ENCODE measurements at regions not wholly inside any gene's neighbourhood (a gene's known extent, or its start where the extent isn't known, plus 50 kb on each side); places are given as distances from the start of the nearest gene placed in this dataset.

DNA sequence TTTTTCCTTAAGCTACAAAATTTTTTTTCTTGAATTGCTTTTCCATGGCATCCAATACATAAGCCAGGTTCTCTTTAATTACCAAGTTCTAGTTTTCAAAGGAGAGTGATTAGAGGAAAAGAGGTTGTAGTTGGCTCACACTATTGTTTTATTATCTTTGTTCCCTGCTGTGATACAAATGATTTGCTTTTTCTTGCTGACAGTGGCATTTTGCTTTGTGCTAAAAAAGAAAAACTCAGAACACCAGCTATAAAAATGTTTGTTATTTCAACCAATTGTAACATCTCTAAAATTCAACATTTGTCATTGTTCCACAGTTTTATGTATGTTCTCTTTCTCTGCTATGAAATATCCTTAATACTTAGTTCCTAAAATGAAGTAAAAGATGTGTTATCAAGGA lies 1817.2 kb downstream of the STIM2 start:
- H3K4me3 ChIP-seq (ENCODE audit: low read length), result no peak overlapping the region
- no peak for DNase-seq (ENCODE audit: low read depth, low spot score)

DNA sequence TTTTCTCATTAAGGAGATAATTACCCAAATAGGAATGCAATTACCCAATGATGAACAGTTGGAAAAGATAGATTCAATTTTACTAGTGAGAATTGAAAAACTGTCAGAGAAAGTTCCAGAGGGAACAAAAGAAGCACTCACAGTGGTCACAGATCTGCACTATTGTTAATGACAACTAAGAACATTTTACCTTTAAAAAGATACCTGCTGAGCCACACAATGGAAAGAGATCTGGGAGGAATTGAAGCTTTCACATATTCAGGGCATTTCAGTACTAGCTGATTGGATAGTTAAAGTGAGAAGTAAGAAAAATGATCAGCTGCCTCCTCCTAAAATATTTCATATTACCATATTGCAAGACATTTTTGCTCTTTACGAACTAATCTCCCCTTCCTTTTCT lies 1822.2 kb downstream of the STIM2 start:
- DNase-seq (ENCODE audit: low read depth, low spot score), result no peak
- H3K4me3 ChIP-seq (ENCODE audit: low read length), result no peak overlapping the region

DNA sequence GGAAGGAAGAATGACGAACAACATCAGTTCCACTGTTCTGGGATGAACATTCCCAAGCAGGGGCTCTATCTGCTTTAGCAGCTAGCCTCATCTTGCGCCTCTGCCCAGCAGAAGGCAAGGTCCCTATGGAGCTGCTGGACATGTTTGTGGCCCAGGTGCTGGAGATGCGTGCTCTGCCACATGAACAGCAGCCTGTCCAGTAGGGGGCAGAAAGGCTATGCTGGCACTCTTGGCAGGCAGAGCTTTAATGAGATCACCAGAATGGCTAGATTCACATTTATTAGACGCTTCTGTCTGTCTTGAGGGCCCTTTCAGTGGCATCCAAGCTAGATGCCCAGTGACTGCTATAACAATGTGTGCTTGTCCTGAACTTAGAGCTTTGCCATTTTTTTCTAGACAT lies 1826.0 kb downstream of the STIM2 start:
- DNase-seq (ENCODE audit: low read depth, low spot score), result peak; percentile 23
- no peak overlapping the region for H3K4me3 ChIP-seq (ENCODE audit: low read length)

DNA sequence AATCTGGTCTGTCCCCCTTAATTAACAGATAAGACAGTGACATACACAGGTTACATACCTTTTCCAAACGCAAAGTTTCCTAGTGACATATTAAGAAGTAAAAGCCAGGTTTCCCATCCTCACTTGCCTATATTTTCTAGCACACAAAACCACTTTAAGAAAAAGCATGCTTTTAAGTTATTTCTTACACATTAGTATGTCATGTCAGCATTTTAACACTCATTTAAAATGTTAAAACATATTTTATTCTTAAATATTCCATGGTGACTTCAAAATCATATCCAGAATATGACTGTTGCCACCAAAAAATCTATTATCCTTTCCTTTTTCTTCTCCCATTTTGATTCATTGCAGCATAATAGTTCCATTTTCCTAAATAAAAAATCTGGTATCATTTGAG lies 1830.2 kb downstream of the STIM2 start:
- H3K4me3 ChIP-seq (ENCODE audit: low read length), result no peak overlapping the region
- no peak for DNase-seq (ENCODE audit: low read depth, low spot score)

DNA sequence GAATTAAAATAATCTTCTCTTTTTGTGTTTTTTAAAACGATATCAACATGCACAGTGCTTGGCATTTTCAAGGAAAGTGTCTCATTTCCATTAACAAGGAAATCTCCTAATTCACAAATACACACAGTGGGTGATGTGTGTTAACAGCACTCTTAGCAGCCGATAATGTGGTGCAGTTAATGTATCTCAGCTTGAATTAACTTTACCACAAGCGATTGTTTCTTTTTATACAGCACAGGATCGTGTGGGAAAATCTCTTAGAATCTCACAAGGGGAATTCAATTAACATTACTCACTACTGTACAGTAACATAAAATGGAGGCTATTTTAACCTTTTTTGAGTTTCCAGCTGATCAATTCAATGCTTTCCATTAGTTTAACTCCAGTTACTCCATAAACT lies 1841.9 kb downstream of the STIM2 start:
- no peak overlapping the region for H3K4me3 ChIP-seq (ENCODE audit: low read length)
- no peak for DNase-seq (ENCODE audit: low read depth, low spot score)

DNA sequence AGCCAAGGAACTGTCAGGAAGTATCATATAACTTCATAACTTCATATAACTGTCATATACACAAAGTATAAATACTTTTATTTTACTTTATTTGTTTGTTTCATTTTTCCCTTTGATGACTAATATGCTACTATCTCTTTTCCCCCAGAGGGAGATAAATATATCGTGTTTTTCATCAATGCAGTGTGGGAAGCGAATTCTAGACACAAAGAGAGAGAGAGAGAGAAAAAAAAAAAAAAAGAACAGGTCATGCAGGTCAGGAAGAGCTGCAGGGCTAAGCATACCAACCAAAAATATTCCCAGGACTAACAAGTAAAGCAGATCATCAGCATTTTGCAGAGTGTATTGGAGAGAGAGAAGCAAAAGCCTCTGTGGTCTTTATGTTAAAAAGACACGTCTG lies 1849.2 kb downstream of the STIM2 start:
- no peak for DNase-seq (ENCODE audit: low read depth, low spot score)
- H3K4me3 ChIP-seq (ENCODE audit: low read length), result no peak overlapping the region

DNA sequence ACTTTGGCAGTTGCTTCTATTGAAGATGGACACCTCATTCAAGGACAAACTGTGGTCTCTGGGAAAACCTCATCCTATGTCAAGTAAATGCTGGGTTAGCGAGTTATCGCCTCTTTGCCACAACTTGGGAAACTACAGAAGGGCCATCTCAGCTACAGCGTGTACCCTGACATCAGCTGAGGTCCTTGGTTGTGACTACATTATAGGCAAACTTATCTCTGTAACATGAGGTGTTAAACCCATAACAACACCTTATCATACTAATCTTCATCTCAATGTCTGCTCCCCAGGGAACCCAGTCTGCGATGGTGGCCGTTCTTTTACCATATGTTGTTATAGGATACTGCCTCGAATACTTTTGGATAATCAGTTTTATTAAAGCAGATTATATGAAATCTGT lies 1862.7 kb downstream of the STIM2 start:
- no peak overlapping the region for H3K4me3 ChIP-seq (ENCODE audit: low read length)
- DNase-seq (ENCODE audit: low read depth, low spot score), result no peak

DNA sequence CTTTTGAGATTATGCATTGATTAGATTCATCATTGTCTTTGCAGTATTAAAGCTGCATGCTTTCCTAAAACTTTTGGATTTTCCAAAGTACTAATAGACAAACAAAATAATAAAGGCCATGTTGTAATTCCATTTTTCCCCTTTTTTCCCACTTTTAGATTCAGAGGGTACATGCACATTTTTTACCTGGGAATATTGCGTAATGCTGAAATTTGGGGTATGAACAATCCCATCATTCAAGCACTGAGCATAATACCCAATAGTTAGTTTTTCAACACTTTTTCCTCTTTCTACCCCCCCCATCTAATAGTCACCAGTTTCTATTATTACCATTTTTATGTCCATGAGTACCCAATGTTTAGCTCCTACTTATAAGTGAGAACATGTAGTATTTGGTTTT lies 1863.6 kb downstream of the STIM2 start:
- H3K4me3 ChIP-seq (ENCODE audit: low read length), result no peak overlapping the region
- no peak for DNase-seq (ENCODE audit: low read depth, low spot score)

DNA sequence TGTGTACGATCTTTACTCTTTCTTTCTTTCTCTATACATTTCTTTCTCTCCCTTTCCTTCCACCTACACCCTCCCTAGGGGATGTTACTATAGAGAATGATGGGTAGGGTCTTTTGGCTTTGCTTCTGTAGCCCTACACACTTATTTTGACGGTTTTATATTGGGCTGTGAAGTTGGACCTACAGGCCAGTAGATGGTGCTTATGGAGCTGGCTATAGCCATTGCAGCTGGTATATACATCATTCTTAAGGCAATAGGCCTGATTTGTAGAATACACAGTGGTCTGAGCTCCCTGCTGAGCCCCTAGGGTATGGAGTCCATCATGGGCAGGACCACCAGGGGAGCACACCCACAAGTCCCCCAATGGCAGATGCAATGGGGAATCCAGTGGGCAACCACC lies 1869.7 kb downstream of the STIM2 start:
- H3K4me3 ChIP-seq (ENCODE audit: low read length), result no peak overlapping the region
- DNase-seq (ENCODE audit: low read depth, low spot score), result no peak

DNA sequence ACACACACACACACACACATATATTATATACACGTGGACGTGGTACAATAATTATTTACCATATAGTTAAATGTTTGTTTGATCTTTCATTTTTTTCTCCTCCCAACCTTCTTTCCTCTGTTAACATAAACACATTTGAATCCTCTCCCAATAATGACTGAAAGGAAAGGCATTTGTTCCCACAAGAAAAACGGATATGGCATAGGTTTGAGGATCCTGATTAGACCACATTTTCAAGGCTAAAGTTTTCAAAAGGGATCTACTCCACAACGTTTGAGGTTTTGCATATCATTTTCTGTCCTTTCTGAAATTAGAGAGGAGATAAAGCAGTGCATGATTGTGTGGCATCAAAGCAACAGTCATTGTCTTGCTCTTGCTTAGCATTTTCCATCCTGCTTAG lies 1883.4 kb downstream of the STIM2 start:
- DNase-seq (ENCODE audit: low read depth, low spot score), result no peak

DNA sequence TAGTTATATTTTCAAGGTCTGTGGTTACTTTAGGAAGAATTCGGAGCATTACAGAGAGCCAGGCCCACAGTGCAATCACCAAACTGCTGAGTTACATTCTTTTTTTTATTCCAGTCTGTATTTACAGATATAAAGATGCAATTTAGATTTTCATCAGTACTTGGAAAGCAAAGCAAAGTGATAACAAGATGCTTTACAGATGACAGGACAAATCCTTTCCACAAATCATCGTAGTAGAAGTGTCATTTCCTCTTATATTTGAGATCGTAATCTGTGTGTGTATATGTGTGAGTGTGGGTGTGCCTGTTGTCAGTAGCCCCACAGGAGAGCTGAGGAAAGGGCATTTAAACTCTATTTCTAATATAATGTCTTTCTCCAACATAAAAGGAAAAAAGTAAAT lies 1893.7 kb downstream of the STIM2 start:
- no peak for DNase-seq (ENCODE audit: low read depth, low spot score)
- H3K4me3 ChIP-seq (ENCODE audit: low read length), result no peak overlapping the region

More for the DNA sequence above, 1883.4 kb downstream of the STIM2 start:
- no peak overlapping the region for H3K4me3 ChIP-seq (ENCODE audit: low read length)

DNA sequence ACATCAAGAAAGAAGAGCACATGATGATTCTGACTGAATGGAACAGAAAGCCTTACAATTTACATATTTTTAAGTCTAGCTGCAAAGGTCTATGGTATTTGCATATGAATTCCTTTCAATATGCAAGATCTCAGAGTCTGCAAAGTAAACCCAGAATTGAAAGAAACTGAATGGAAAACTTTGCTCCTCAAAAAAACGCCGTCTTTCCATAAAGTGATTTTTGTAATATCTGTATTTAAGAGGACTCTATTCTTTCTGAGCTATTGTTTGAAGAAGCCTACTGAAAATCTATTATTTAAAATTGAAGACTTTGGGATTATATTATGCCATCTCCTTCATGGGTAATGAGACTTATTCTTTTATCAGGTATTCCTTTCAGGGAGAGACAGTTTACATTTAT lies 1894.4 kb downstream of the STIM2 start:
- H3K4me3 ChIP-seq (ENCODE audit: low read length), result no peak overlapping the region
- no peak for DNase-seq (ENCODE audit: low read depth, low spot score)

DNA sequence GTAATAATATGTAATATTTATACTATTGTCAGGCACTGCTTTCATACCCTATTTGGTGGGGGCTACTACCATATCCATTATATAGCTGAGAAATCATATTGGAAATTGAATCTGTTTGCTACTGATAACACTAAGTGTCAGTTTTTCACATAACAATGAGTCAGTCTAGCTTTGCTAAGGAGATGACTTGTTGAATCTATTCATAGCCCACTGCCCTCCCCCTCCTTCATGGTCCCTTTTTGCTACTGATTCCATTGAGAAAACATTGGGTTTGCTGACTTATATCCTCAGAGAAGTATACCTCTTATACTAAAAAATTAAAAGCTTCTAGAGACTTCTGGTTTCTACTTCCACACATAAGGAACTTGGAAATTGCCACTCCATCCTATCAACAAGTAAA lies 1898.4 kb downstream of the STIM2 start:
- H3K4me3 ChIP-seq (ENCODE audit: low read length), result no peak overlapping the region
- no peak for DNase-seq (ENCODE audit: low read depth, low spot score)

DNA sequence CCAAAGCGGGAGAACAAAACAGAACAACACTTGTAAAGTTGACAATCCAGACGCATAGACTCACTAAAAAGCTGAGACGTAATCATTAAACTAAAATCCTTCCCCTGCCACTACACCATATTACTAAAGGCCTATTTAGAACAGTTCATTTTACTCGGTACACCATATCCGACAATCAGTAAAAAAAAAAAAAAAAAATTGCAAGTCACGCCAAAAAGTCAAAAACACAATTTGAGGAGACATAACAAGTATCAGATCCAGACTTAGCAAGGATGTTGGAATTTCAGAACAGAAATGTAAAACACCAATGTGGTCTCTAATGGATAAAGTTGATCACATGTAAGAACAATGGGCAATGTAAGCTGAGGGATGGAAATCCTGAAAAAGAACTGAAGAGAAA lies 1899.4 kb downstream of the STIM2 start:
- no peak for DNase-seq (ENCODE audit: low read depth, low spot score)
- H3K4me3 ChIP-seq (ENCODE audit: low read length), result no peak overlapping the region

DNA sequence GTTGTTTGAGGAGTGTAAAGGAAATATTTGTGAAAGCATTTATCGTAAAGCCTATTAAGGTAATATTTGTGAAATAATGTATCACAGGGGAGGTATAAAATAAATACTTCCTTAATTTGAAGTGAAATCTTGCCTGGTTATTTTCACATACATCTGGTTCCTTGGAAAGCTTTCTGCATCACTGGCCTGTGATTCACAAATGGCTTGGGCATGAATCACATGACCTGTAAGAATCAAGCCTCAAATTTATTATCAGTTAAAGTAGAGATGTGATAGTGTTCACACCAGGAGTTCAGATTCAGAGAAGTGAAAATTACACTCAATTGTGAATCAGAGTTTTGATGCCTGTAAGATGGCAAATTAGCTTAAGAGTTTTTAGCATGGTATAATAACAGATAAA lies 1911.4 kb downstream of the STIM2 start:
- no peak for DNase-seq (ENCODE audit: low read depth, low spot score)
- H3K4me3 ChIP-seq (ENCODE audit: low read length), result no peak overlapping the region

DNA sequence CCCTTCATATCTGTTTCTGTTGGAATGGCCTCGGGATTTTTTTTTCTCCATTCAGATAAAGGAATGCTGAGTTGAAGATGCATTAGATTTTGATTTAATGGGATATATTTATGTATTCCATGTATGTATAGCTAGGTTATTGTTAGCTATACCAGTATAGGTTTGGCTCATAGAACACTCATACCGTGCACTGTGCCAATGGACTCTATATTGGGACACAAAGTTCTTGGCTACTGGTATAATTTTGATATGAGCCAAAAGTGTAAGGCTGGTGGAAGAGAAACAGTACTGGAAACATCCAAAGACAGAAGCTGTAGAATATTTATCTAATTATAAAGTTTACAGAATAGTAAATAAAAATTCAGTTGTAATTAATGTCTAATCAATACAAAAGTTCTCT lies 1912.1 kb downstream of the STIM2 start:
- no peak for DNase-seq (ENCODE audit: low read depth, low spot score)

DNA sequence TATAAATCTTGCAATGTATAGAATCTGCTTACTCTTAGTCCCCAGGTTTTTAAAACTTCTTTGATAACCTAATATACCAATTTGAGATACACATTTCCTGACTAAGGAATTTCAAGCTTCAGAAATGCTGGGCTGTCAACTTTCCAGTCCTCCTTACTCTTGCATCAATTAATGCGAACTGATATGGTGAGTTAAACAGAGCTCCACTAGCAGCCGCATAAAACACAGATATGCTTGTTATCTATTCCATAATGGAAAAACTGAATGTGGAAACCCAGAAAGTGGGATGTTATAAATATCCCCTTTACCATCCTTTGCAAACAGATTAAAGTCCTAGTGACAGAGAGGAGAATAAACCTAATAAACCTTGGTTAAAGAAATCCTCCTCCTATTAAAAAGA lies 1913.7 kb downstream of the STIM2 start:
- DNase-seq (ENCODE audit: low read depth, low spot score), result no peak
- no peak overlapping the region for H3K4me3 ChIP-seq (ENCODE audit: low read length)

More for the DNA sequence above, 1912.1 kb downstream of the STIM2 start:
- H3K4me3 ChIP-seq (ENCODE audit: low read length), result no peak overlapping the region

DNA sequence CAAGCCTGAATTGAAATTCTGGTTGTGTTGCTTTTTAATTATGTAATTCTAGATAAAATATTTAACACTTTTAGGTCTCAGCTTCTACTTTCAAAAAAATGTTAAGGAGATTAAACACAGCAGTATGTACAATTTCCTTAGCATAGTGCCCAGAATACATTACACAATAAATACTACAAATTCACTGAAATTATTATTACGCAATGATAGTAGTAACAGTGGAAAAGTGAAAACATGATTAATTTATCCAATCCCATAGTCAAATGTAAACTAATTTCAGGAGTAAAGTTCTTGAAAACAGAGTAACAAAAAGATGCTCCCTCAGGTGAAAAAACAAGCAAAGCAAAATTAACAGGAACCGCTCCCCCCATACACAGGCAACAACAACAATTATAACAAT lies 1915.4 kb downstream of the STIM2 start:
- H3K4me3 ChIP-seq (ENCODE audit: low read length), result no peak overlapping the region
- DNase-seq (ENCODE audit: low read depth, low spot score), result no peak

DNA sequence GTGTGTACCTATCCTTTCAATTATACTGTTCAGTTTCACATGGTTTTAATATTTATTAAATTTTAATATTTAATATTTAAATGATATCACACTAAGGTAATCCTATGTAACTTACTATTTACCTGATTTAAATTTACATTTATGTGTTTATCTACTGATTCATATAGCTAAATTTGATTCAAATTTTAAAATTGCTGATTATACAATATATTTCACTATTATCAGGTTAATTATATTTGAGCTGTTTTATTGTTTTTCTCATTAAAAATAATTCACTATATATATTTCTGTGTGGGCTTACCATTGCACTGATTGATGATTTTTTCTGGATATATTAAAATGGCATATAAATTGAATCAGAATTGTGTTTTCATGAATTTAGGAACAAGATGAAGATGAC lies 1923.5 kb downstream of the STIM2 start:
- DNase-seq (ENCODE audit: low read depth, low spot score), result no peak
- H3K4me3 ChIP-seq (ENCODE audit: low read length), result no peak overlapping the region

DNA sequence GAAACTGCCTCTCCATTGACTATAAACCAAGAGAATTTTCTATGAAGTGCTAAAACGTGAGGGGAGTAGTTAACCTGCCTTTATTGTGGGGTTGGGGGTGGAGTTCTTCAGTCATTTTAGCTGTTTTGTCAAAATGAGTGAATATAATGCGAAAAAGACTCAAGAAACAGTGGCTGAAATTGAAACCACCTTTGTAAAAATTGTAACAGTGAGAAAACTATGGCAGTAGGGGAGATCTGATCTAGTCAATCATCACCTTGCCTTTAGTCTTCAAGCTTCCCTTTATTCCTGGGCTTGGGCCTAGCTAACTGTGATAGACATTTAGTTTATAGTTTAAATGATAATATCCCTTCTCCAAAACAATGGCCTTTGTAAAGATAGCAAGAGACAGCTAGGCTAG lies 1927.3 kb downstream of the STIM2 start:
- no peak overlapping the region for H3K4me3 ChIP-seq (ENCODE audit: low read length)
- no peak for DNase-seq (ENCODE audit: low read depth, low spot score)

DNA sequence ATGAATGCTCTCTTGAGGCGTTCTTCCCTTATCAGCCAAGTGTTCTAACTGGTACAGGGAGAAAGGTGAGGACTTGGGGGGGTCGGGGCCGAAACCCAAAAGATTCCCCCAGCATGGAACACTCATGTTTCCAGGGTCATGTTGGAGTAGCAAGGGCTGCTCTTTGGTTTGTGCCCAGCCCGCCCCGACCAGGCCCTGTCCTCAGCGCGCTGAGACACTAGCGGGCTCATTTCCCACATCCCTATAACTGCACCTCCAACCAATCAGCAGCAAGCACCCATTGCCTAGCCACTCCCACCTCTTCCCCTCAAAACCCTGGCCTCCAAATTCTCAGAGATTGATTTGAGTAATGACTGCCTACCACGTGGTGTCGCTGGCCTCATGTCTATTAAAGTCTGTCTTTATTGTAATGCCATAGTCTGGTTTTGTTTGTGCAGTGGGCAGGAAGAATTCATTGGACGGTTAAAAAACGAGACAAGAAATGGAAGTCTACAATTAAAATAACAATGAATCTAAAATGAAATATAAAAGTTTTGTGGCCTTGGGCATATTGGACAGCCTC lies 1928.4 kb downstream of the STIM2 start:
- no peak overlapping the region for H3K4me3 ChIP-seq (ENCODE audit: low read length)
- DNase-seq (ENCODE audit: low read depth, low spot score), result no peak

All from Jurkat, Clone E6-1 (cell line).